ENCODE measurements at regions not wholly inside any gene's neighbourhood (a gene's known extent, or its start where the extent isn't known, plus 50 kb on each side); places are given as distances from the start of the nearest gene placed in this dataset.

DNA sequence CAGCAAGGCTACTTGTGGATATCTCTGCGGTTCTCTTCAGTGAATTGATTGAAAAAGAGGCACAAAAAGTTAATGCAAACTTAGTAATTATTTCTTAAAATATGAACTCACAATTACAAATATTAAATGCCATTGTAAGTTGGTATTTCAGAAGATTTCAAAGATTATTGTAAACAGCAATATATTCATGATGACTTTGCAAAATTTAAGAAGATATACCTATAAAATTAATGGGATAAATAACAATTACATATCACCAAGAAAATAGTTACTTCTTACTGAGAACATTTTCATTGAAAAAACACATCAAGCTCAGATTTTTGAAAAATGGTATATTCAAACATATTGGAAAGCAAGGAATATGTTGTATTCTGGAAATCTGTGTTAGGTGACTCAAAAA, 482.0 kb upstream of the LRRTM1 start:
- ATAC-seq = no peak
- H3K4me3 ChIP-seq (ENCODE audit: low read length) = no peak overlapping the region
- intact Hi-C loops (cut with micrococcal nuclease) = no loop called here
- no peak overlapping the region for H3K27ac ChIP-seq (ENCODE audit: low read length)
- TF ChIP-seq, protein P1, sequence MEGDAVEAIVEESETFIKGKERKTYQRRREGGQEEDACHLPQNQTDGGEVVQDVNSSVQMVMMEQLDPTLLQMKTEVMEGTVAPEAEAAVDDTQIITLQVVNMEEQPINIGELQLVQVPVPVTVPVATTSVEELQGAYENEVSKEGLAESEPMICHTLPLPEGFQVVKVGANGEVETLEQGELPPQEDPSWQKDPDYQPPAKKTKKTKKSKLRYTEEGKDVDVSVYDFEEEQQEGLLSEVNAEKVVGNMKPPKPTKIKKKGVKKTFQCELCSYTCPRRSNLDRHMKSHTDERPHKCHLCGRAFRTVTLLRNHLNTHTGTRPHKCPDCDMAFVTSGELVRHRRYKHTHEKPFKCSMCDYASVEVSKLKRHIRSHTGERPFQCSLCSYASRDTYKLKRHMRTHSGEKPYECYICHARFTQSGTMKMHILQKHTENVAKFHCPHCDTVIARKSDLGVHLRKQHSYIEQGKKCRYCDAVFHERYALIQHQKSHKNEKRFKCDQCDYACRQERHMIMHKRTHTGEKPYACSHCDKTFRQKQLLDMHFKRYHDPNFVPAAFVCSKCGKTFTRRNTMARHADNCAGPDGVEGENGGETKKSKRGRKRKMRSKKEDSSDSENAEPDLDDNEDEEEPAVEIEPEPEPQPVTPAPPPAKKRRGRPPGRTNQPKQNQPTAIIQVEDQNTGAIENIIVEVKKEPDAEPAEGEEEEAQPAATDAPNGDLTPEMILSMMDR (conservative IDR thresholded peaks at IDR 0.05; ENCODE audit: low read depth, low read length) = no peak
- no peak for TF ChIP-seq EZH2phosphoT487 (IDR thresholded peaks at IDR 0.05; ENCODE audit: borderline replicate concordance, low read length)
- TF ChIP-seq EZH2 (IDR thresholded peaks at IDR 0.05; ENCODE audit: low read length, unreplicated experiment) = no peak
- H3K9me3 ChIP-seq (ENCODE audit: low read length) = no peaks in the 10 kb centered on the region
- no peaks in the 10 kb centered on the region for H3K27me3 ChIP-seq (ENCODE audit: low read length)
- H3F3A ChIP-seq (ENCODE audit: low read length, unreplicated experiment) = no peaks in the 10 kb centered on the region
- H3K79me2 ChIP-seq (ENCODE audit: low read length) = no peaks in the 10 kb centered on the region
- H3K9me2 ChIP-seq (replicated peaks; ENCODE audit: low read length) = no peaks in the 10 kb centered on the region
- ChIA-PET CTCF (no interaction called here), POLR2A (ENCODE audit: unreplicated experiment) (no interaction called here)
- no peak overlapping the region for H3K9ac ChIP-seq (ENCODE audit: low read length)
- BruUV-seq (replicated peaks) = no TSS peak
- H3K36me3 ChIP-seq (ENCODE audit: low read depth, low read length) = no peaks in the 10 kb centered on the region
- H3K4me2 ChIP-seq (ENCODE audit: low read length) = no peak overlapping the region
- H2AFZ ChIP-seq (ENCODE audit: low read length) = no peak overlapping the region
- DNase-seq = no peak
- no peaks in the 10 kb centered on the region for H4K20me1 ChIP-seq (ENCODE audit: low read length)
- no peaks in the 10 kb centered on the region for H3K4me1 ChIP-seq (ENCODE audit: insufficient read depth, low read length)

DNA sequence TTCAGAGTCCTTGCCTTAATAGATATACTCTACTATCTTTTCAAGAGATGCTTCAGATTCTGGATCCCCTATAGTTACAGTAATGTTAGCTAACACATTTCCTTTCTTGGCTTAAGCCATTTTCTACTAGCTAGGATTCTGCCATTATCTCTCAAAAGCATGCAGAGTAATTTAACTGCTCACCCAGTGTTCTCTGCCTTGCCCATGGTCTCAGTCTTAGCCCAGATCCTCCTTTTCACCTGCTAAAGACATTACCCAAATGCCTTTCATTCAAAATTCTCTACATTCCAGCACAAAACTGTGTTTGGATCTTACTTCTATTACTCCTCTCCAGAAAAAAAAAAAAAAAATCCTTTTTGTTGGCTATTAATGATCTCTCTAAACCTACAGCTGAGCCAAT, 474.2 kb upstream of the LRRTM1 start:
- H4K20me1 ChIP-seq (ENCODE audit: low read length) = no peaks in the 10 kb centered on the region
- H3K4me1 ChIP-seq (ENCODE audit: insufficient read depth, low read length) = no peaks in the 10 kb centered on the region
- TF ChIP-seq EZH2phosphoT487 (IDR thresholded peaks at IDR 0.05; ENCODE audit: borderline replicate concordance, low read length) = no peak
- TF ChIP-seq, protein P1 (conservative IDR thresholded peaks at IDR 0.05; ENCODE audit: low read depth, low read length) = no peak
- TF ChIP-seq EZH2 (IDR thresholded peaks at IDR 0.05; ENCODE audit: low read length, unreplicated experiment) = no peak
- intact Hi-C loops (cut with micrococcal nuclease) = no loop called here
- DNase-seq = no peak
- H3K9me2 ChIP-seq (replicated peaks; ENCODE audit: low read length) = no peaks in the 10 kb centered on the region
- no peaks in the 10 kb centered on the region for H3K36me3 ChIP-seq (ENCODE audit: low read depth, low read length)
- ATAC-seq = no peak
- H3K27ac ChIP-seq (ENCODE audit: low read length) = no peak overlapping the region
- no TSS peak for BruUV-seq (replicated peaks)
- no peak overlapping the region for H3K4me2 ChIP-seq (ENCODE audit: low read length)
- POLR2A ChIA-PET (ENCODE audit: unreplicated experiment) = no interaction called here
- H3K9ac ChIP-seq (ENCODE audit: low read length) = no peak overlapping the region
- H3K79me2 ChIP-seq (ENCODE audit: low read length) = no peaks in the 10 kb centered on the region
- no peak overlapping the region for H2AFZ ChIP-seq (ENCODE audit: low read length)
- H3K4me3 ChIP-seq (ENCODE audit: low read length) = no peak overlapping the region
- H3K9me3 ChIP-seq (ENCODE audit: low read length) = no peaks in the 10 kb centered on the region
- CTCF ChIA-PET = no interaction called here
- no peaks in the 10 kb centered on the region for H3F3A ChIP-seq (ENCODE audit: low read length, unreplicated experiment)
- H3K27me3 ChIP-seq (ENCODE audit: low read length) = no peaks in the 10 kb centered on the region

DNA sequence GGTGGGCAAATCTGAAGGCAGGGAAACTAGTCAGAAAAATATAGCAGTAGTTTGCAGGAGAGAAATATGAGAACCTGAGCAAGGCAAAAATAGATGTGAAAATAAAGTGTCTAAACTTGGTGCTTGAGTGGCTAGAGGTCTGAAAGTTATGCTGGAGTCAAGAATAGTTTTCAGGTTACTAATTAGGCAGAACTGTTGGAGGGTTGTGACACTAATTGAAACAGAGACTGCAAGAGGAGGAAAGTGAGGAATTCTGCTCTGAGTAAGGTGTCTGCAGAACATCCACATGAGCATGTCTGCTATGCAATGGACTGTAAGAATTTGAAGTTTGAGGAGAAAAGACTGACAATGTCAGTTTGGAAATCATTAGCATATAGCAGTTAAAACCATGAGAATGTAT, 444.0 kb upstream of the LRRTM1 start:
- ChIA-PET POLR2A (ENCODE audit: unreplicated experiment) (no interaction called here), CTCF (no interaction called here)
- H3K27me3 ChIP-seq (ENCODE audit: low read length) = no peaks in the 10 kb centered on the region
- DNase-seq (no peak), ATAC-seq (no peak)
- no peaks in the 10 kb centered on the region for H3K9me2 ChIP-seq (replicated peaks; ENCODE audit: low read length)
- TF ChIP-seq, protein P1 (conservative IDR thresholded peaks at IDR 0.05; ENCODE audit: low read depth, low read length) = no peak
- TF ChIP-seq EZH2 (IDR thresholded peaks at IDR 0.05; ENCODE audit: low read length, unreplicated experiment) (no peak), EZH2phosphoT487 (IDR thresholded peaks at IDR 0.05; ENCODE audit: borderline replicate concordance, low read length) (no peak)
- no peaks in the 10 kb centered on the region for H3K79me2 ChIP-seq (ENCODE audit: low read length)
- H3K9ac ChIP-seq (ENCODE audit: low read length) = no peak overlapping the region
- no TSS peak for BruUV-seq (replicated peaks)
- intact Hi-C loops (cut with micrococcal nuclease) = no loop called here
- H3K9me3 ChIP-seq (ENCODE audit: low read length) = 0 out of 2 replicates have a peak, but pooled peaks cover 7% of the 10 kb centered on the region
- H3F3A ChIP-seq (ENCODE audit: low read length, unreplicated experiment) = no peaks in the 10 kb centered on the region
- no peak overlapping the region for H3K4me2 ChIP-seq (ENCODE audit: low read length)
- no peaks in the 10 kb centered on the region for H3K36me3 ChIP-seq (ENCODE audit: low read depth, low read length)
- H4K20me1 ChIP-seq (ENCODE audit: low read length) = no peaks in the 10 kb centered on the region
- no peak overlapping the region for H2AFZ ChIP-seq (ENCODE audit: low read length)
- no peaks in the 10 kb centered on the region for H3K4me1 ChIP-seq (ENCODE audit: insufficient read depth, low read length)
- H3K4me3 ChIP-seq (ENCODE audit: low read length) = no peak overlapping the region
- no peak overlapping the region for H3K27ac ChIP-seq (ENCODE audit: low read length)
